ENCODE measurements at regions not wholly inside any gene's neighbourhood (a gene's known extent, or its start where the extent isn't known, plus 50 kb on each side); places are given as distances from the start of the nearest gene placed in this dataset.

GRCh38 chr2:6213056-6213780 lies 521.0 kb downstream of the SOX11 start:
- no peak for DNase-seq

GRCh38 chr2:6214471-6214870 lies 522.3 kb downstream of the SOX11 start:
- no peak for DNase-seq

- no peak for DNase-seq
Measured at GRCh38 chr2:6215053-6215452, 522.9 kb downstream of the SOX11 start.

GRCh38 chr2:6216234-6216633 lies 524.0 kb downstream of the SOX11 start:
- no peak for DNase-seq

- no peak for DNase-seq
Measured at GRCh38 chr2:6218926-6219325, 526.7 kb downstream of the SOX11 start.

GRCh38 chr2:6219906-6220305 lies 527.7 kb downstream of the SOX11 start:
- no peak for DNase-seq

GRCh38 chr2:6222296-6222695 lies 530.1 kb downstream of the SOX11 start:
- no peak for DNase-seq

GRCh38 chr2:6224267-6224666 lies 532.1 kb downstream of the SOX11 start:
- DNase-seq = no peak

GRCh38 chr2:6228251-6228650 lies 536.1 kb downstream of the SOX11 start:
- DNase-seq = no peak

GRCh38 chr2:6231166-6231565 lies 539.0 kb downstream of the SOX11 start:
- no peak for DNase-seq

GRCh38 chr2:6233993-6234392 lies 541.8 kb downstream of the SOX11 start:
- DNase-seq = no peak

- no peak for DNase-seq
Measured at GRCh38 chr2:6234702-6235101, 542.5 kb downstream of the SOX11 start.

- no peak for DNase-seq
Measured at GRCh38 chr2:6236317-6236716, 544.1 kb downstream of the SOX11 start.

GRCh38 chr2:6237039-6237660 lies 545.0 kb downstream of the SOX11 start:
- no peak for DNase-seq

- DNase-seq = no peak
Measured at GRCh38 chr2:6249557-6249956, 557.4 kb downstream of the SOX11 start.

GRCh38 chr2:6254441-6254840 lies 562.3 kb downstream of the SOX11 start:
- DNase-seq = no peak

GRCh38 chr2:6264198-6264597 lies 572.0 kb downstream of the SOX11 start:
- DNase-seq = no peak

- no peak for DNase-seq
Measured at GRCh38 chr2:6281524-6281923, 584.2 kb downstream of the CMPK2 start.

GRCh38 chr2:6283259-6283658 lies 582.4 kb downstream of the CMPK2 start:
- DNase-seq = no peak

GRCh38 chr2:6287406-6287805 lies 578.3 kb downstream of the CMPK2 start:
- no peak for DNase-seq

- no peak for DNase-seq
Measured at GRCh38 chr2:6288791-6289190, 576.9 kb downstream of the CMPK2 start.

GRCh38 chr2:6290217-6291015 lies 575.3 kb downstream of the CMPK2 start:
- DNase-seq = no peak

- DNase-seq = no peak
Measured at GRCh38 chr2:6294791-6295190, 570.9 kb downstream of the CMPK2 start.

GRCh38 chr2:6297238-6297637 lies 568.5 kb downstream of the CMPK2 start:
- no peak for DNase-seq

Data from kidney glomerular epithelial cell (primary cell).